ENCODE measurements at regions not wholly inside any gene's neighbourhood (a gene's known extent, or its start where the extent isn't known, plus 50 kb on each side); places are given as distances from the start of the nearest gene placed in this dataset.

- Histone ChIP-seq H3F3A (ENCODE audit: control insufficient read depth, insufficient read depth) (no peaks in the 10 kb centered on the region), H3K4me2 (ENCODE audit: low read length) (no peak overlapping the region), H3K4me1 (ENCODE audit: control insufficient read depth, low read length) (peaks cover 9% of the 10 kb centered on the region), H3K9me3 (ENCODE audit: control insufficient read depth, insufficient read depth, low read length) (no peaks in the 10 kb centered on the region), H4K20me1 (ENCODE audit: control insufficient read depth, insufficient read depth, low read depth, low read length) (no peaks in the 10 kb centered on the region), H3K27ac (ENCODE audit: low read depth, low read length) (no peak overlapping the region), H3K9me2 (replicated peaks; ENCODE audit: control insufficient read depth, low read length) (no peaks in the 10 kb centered on the region), H3K79me2 (ENCODE audit: control insufficient read depth, low read length) (no peaks in the 10 kb centered on the region), H3K4me3 (ENCODE audit: low read length) (no peak overlapping the region), H3K36me3 (ENCODE audit: control insufficient read depth, low read length) (no peaks in the 10 kb centered on the region), H3K27me3 (ENCODE audit: control insufficient read depth, low read length) (no peaks in the 10 kb centered on the region)
- TF ChIP-seq EZH2phosphoT487 (IDR thresholded peaks at IDR 0.05; ENCODE audit: borderline replicate concordance, low read length), result no peak
- TF ChIP-seq, protein P1, sequence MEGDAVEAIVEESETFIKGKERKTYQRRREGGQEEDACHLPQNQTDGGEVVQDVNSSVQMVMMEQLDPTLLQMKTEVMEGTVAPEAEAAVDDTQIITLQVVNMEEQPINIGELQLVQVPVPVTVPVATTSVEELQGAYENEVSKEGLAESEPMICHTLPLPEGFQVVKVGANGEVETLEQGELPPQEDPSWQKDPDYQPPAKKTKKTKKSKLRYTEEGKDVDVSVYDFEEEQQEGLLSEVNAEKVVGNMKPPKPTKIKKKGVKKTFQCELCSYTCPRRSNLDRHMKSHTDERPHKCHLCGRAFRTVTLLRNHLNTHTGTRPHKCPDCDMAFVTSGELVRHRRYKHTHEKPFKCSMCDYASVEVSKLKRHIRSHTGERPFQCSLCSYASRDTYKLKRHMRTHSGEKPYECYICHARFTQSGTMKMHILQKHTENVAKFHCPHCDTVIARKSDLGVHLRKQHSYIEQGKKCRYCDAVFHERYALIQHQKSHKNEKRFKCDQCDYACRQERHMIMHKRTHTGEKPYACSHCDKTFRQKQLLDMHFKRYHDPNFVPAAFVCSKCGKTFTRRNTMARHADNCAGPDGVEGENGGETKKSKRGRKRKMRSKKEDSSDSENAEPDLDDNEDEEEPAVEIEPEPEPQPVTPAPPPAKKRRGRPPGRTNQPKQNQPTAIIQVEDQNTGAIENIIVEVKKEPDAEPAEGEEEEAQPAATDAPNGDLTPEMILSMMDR (IDR thresholded peaks at IDR 0.05; ENCODE audit: low read depth, low read length, poor library complexity, severe bottlenecking), result no peak
Observed at GRCh38 chr10:69732147-69732825, 69.4 kb upstream of the COL13A1 start.

- Histone ChIP-seq H3K9me3 (ENCODE audit: control insufficient read depth, insufficient read depth, low read length) (no peaks in the 10 kb centered on the region), H4K20me1 (ENCODE audit: control insufficient read depth, insufficient read depth, low read depth, low read length) (no peaks in the 10 kb centered on the region), H3F3A (ENCODE audit: control insufficient read depth, insufficient read depth) (no peaks in the 10 kb centered on the region), H3K27me3 (ENCODE audit: control insufficient read depth, low read length) (no peaks in the 10 kb centered on the region), H3K9me2 (replicated peaks; ENCODE audit: control insufficient read depth, low read length) (no peaks in the 10 kb centered on the region), H3K79me2 (ENCODE audit: control insufficient read depth, low read length) (no peaks in the 10 kb centered on the region), H3K4me3 (ENCODE audit: low read length) (no peak overlapping the region), H3K36me3 (ENCODE audit: control insufficient read depth, low read length) (no peaks in the 10 kb centered on the region), H3K4me2 (ENCODE audit: low read length) (no peak overlapping the region), H3K4me1 (ENCODE audit: control insufficient read depth, low read length) (peaks cover 9% of the 10 kb centered on the region), H3K27ac (ENCODE audit: low read depth, low read length) (no peak overlapping the region)
- TF ChIP-seq, protein P1 (IDR thresholded peaks at IDR 0.05; ENCODE audit: low read depth, low read length, poor library complexity, severe bottlenecking), result no peak
- no peak for TF ChIP-seq EZH2phosphoT487 (IDR thresholded peaks at IDR 0.05; ENCODE audit: borderline replicate concordance, low read length)
Observed at GRCh38 chr10:69732826-69733150, 68.9 kb upstream of the COL13A1 start.

DNA sequence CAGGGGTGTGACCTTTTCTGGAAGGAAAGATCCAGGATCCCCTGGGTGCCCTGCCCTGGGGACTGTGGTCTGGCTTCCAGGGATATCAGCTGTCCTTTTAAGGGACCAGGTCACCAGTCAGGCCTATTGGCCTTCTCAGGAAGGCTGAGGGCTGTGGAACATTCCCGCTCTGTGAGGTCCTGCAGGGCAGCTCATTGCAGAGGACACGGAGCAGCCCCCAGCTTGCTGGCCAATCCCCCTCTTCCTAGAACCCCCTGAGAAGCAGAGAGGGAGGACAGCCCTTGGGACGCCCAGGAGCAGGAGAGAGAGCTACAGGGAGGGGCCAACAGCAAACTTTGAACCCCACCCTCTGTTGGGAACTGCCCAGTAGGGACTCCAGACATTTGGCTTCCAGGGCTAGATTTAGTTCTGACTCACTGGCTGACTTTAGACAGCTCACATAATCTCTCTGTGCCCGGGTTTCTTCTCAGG, 67.9 kb upstream of the COL13A1 start:
- H3K9me3 ChIP-seq (ENCODE audit: control insufficient read depth, insufficient read depth, low read length), result no peaks in the 10 kb centered on the region
- H3K9me2 ChIP-seq (replicated peaks; ENCODE audit: control insufficient read depth, low read length), result no peaks in the 10 kb centered on the region
- no peaks in the 10 kb centered on the region for H3K79me2 ChIP-seq (ENCODE audit: control insufficient read depth, low read length)
- no peaks in the 10 kb centered on the region for H3K36me3 ChIP-seq (ENCODE audit: control insufficient read depth, low read length)
- H4K20me1 ChIP-seq (ENCODE audit: control insufficient read depth, insufficient read depth, low read depth, low read length), result no peaks in the 10 kb centered on the region
- no peaks in the 10 kb centered on the region for H3K27me3 ChIP-seq (ENCODE audit: control insufficient read depth, low read length)
- H3F3A ChIP-seq (ENCODE audit: control insufficient read depth, insufficient read depth), result no peaks in the 10 kb centered on the region
- no peak overlapping the region for H3K4me2 ChIP-seq (ENCODE audit: low read length)
- TF ChIP-seq, protein P1 (IDR thresholded peaks at IDR 0.05; ENCODE audit: low read depth, low read length, poor library complexity, severe bottlenecking), result no peak
- no peak for TF ChIP-seq EZH2phosphoT487 (IDR thresholded peaks at IDR 0.05; ENCODE audit: borderline replicate concordance, low read length)
- H3K4me1 ChIP-seq (ENCODE audit: control insufficient read depth, low read length), result peaks cover 9% of the 10 kb centered on the region
- no peak overlapping the region for H3K27ac ChIP-seq (ENCODE audit: low read depth, low read length)
- no peak overlapping the region for H3K4me3 ChIP-seq (ENCODE audit: low read length)
